HG02763 (cell line): ENCODE measurements at regions not wholly inside any gene's neighbourhood (a gene's known extent, or its start where the extent isn't known, plus 50 kb on each side); places are given as distances from the start of the nearest gene placed in this dataset.

Source experiments
- ATAC-seq: cut with Tn5 transposase; IDR thresholded peaks from one replicate; pipeline ENCODE4 v1.9.1; 2021; ENCODE audit warnings: mild to moderate bottlenecking, moderate library complexity; ENCODE audit not compliant: unreplicated experiment

DNA sequence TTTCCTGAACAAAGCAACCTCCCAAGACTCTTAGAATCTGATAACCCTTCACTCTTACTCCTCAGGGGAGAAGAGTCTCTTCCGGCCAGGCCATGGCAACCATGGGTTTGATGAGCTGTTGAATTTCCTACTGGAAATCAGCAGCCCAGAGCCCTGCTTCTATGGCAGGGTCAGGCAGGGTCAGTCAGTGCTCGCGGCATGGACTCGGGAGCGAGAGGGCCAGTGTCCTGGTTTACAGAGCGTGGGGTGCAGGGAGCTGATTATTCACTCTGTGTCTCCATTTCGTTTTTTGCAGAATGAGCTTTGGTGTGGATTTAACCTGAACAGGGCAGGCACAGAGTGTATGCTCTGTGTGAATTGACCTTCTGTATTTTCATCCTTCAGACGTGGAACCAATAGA is 340.6 kb upstream of the SFSWAP start:
- ATAC-seq, result no peak

DNA sequence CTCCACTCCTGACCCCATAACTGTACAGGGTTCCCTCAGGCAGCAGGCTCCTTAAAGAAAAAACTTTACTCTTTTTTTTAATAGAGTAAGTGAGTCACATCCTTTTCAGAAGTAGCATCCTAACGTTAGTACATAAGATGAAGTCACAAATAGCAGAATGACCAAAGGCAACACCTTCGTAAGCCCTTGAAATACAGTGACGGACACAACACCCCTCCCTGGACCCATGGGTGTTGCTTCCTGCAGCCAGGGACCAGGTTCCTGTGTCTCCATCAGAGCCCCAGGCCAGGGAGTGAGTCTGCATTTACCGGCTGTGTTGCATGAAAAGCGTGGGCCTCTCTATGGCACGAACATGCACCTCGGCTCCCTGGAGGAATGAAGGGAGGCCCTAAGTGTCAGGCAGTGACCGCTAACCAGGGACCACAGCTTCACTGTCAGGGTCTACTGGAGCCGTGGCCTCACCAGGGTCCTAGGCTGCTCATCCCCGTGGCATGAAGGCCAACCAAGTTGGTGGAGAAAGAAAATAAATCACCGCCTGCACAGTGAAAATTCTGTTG is 340.0 kb upstream of the SFSWAP start:
- ATAC-seq, result no peak

DNA sequence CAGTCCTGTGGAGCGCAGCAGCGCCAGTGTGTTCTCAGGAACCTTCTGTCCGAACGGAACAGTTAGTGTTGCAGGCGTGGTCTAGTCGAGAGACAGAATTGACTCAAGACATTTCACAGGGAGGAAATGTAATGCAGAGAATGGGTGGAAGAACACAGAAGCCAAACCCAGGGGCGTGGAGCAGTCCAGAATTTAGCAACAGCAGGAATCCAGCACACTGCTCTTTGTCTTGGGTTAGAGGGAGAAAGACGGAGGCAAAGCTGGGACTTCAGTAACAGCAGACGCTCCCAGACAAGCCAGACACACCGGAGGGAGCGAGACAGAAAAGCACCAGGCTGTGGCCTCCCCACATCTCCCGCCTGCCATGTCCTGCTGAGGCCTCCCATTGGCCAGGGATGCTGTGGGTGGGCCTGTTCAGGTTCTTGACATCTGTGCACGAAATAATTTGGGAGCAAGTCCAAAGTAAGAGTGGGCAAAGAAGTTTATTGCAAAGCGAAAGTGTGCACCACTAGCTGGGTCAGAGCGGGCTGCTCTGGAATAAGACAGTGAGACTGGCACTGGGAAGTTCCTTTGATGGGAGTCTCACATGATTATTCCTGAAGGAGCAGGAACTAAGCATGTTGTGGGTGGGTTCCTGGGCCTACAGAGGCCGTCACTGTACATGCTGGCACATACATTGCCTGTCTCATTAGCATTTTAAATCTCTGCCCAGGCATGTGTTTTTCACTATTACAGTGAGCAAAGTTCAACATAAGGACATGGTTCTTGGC is 339.3 kb upstream of the SFSWAP start:
- ATAC-seq, result no peak

DNA sequence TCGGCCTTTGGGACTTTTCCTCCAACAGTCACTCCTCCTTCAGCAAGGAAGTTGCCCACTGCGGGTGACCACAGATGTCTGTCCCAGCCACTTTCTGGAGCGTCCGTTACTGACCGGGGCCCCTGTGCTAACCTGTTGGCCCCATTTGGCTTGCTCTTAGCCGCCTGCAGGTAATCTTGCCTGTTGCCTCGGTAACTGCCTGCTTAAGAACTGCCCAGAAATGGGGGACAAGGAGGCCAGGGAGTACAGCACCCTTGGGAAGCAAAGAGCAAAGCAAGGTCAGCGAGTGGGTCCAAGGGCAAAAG is 338.8 kb upstream of the SFSWAP start:
- ATAC-seq, result no peak

DNA sequence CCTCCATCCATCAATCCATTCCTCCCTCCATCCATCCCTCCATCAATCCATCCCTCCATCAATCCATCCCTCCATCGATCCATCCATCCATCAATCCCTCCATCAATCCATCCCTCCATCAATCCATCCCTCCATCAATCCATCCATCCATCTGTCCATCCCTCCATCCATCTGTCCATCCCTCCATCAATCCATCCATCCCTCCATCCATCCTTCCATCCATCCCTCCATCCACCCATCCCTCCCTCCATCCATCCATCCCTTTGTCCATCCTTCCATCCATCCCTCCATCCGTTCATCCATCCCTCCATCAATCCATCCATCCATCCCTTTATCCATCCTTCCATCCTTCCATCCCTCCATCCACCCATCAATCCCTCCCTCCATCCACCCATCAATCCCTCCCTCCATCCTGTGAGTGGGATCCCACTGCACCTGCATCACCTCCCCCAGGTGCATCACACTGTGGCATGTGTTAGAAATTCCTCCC is 338.1 kb upstream of the SFSWAP start:
- ATAC-seq, result no peak

DNA sequence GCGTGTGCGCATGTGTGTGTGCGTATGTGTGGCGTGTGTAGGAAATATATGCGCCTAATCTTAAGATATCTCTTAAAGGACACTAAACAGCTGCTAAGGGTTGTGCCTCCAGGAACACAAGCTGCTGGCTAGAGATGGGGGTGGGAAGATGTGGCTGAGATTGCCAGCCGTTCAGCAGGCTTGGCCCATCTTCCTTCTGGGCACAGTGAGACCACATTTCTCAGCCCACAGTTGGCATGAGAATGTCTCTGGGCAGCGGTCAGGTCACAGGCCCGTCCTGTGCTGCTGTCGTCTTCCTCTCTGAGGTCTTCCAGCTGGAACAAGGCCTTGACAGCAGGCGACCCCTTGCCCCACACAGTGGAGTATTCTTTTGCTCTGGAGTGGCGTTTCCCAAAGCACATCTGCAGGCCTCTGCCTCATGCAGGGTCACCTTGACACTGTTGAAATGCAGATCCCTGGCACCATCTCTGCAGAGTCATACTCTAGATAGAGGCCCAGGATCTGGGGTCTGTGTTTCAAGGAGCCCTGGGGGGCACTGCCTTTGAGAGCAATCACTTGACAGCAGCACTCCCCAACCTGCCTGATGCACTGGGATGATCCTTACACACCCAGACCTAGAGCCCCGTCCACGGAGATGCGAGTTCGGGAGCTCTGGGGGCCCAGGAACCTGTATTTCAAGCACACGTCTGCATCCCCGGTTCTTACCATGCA is 335.5 kb upstream of the SFSWAP start:
- no peak for ATAC-seq

DNA sequence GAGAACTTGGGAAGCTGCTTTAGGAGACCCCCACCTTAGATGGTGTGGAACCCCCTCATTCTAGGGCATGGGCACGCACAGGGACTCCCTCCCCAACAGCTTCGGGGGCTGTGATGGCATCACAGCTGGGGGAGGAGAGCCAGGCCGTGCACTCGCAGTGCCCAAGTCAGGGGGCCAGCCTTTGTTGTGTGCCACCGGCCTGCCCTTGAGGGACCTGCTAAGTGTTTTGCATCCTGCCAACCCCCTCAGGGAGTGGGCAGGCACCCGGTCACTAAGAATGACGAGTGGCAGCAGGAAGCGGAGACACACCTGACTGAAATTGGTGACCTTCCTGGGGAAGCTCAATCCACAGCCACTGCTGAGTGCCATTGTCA is 334.9 kb upstream of the SFSWAP start:
- no peak for ATAC-seq

DNA sequence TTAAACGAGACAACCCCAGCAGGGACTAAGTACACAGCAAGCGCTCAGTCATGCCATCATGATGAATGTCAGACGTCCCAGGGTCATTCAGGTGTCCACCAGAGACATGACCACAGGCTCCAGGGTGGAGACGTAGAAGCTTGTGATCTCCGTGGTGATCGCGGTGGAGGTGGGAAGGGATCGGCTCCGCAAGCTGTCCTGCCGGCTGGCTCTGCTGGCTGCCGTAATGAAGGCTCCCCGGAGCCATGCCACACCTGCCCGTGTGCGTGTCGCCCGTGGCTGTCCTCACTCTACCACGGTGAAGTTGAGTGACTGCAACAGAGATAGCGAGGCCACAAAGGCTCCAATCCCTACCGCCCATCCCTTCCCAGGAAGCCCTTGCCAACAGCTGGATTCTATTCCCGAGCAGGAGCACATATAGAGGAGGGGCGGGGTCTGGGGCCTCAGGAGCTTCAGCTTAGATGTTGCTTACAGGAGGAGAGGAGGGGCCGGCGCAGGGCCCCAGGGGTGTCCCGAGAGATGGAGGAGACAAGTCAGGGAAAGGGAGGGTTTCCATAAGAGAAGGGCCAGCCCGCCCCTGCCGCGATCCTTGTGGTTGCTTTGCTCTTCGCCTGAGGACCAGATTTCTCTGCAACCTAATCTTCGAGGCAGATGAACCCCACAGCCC is 332.6 kb upstream of the SFSWAP start:
- no peak for ATAC-seq

DNA sequence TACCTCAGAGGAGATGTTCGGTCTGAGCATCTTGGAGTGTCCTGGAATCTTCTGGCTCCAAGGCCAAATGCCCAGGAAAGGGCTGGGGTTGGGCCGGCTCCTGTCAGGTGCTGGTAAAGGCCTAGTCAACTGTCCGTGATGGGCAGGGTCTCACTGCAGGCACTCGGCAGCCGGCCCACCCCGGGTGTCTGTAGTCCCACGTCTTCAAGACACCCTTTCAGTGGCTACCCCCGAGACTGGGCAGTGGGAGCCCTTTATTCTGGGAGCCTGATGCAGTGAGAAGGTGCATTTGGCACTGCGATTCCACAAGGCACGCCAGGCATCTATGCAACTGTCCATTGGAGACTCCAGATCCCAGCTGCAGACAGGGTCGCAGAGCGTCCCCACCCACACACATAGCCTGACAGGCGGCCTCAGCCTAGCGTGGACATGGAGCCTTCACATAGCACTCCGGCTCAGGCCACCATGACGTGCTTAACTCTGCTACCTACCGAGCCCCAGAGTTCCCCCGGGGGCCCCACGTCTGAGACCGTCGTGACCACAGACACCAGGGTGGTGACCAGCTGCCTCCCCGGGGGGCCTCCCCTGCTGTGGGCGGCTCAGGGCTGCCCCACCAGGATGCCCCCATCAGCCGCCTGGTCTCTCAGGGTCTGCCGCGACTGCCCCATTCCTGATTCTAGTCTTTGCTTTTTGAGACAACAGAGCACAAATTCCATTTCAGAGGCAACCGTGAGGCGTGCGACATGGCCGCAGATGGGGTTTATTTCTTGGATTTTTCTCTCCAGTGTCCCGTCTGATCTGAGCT is 331.8 kb upstream of the SFSWAP start:
- no peak for ATAC-seq

DNA sequence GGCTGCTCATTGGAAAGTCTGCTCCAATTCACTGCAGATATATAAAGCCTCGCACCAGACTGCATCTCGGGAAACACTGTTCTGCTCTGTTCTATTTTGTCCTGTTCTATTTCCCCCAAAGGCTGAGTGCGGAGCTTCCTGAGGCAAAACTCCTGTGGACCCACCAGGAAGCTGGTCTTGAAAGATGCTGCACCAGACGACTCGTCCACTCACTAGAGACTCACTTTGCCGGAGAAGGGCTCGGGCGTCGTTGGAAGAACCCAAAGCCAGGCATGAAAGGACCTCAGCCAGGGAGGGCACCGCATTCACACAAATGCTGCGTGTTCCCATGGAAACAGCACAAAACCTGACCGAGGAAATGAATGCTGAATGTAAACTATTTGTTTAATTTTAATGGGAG is 331.2 kb upstream of the SFSWAP start:
- ATAC-seq, result no peak

DNA sequence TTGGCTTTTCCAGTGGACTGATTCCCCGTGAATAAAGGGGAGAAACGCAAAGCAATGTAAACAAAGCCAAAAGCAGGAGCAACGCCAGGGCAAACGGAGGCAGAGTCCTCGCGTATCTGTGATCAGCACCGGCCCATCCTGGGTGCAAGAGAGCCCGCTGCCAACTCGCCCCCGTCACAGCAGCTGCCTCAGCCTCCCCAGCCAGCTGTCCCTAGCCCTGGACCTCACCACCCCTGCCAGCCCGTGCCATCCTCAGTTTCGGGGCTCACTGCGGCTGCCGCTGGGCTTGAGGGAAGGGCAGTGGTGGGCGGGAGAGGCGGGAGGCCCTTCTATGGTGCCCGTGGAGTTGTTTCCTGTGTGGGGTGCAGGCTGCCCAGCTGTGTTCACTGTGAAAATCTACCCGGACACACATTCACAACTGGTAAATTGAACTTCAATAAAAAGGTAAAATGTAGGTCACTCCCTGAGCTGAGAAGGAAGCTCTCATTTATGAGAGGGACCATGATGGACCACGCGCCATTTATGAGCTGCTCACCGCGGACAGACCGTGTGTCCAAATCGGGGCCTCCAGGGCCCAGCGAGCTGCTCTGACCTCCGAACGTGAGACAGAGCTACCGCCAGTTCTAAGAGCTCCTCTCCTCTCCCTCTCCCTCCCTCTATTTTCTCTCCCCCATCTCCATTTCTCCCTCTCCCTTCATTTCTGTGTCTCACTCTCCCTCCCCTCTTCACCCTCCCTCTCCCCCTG is 330.5 kb upstream of the SFSWAP start:
- ATAC-seq, result no peak

DNA sequence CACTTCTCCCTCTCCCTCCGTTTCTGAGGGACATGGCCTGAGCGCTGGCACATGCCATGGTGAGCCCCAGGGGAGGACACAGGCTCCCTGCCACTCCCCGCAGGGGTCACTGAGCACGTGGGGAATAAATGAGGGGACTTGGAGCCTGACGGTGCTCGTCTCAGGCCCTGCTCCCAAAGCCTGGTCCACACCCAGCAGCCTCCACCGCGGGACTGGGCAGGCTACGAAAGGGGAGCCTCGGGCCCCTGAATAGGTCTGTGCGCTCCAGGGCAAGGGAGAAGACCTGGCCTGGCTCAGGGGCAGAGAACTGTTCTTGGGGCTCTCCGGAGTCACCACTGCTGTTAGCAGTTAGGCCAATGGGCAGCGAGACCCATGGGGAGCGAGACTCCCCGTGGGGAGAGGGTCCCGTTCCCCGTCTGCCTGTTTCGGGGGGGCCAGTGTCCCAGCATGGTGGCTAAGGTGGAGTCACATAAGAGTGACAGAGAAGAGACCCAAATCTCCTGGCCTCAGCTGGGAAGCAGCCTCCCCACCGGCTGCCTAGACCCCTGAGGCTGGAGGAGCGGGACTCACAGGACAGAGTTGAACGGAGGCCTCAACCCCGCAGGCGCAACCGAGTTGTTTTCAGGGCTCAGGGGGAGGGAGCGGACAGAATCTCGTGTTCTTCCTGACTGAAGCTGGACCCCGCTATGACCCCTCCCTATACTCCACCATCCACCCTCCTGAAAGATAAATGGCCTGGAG is 329.8 kb upstream of the SFSWAP start:
- no peak for ATAC-seq

DNA sequence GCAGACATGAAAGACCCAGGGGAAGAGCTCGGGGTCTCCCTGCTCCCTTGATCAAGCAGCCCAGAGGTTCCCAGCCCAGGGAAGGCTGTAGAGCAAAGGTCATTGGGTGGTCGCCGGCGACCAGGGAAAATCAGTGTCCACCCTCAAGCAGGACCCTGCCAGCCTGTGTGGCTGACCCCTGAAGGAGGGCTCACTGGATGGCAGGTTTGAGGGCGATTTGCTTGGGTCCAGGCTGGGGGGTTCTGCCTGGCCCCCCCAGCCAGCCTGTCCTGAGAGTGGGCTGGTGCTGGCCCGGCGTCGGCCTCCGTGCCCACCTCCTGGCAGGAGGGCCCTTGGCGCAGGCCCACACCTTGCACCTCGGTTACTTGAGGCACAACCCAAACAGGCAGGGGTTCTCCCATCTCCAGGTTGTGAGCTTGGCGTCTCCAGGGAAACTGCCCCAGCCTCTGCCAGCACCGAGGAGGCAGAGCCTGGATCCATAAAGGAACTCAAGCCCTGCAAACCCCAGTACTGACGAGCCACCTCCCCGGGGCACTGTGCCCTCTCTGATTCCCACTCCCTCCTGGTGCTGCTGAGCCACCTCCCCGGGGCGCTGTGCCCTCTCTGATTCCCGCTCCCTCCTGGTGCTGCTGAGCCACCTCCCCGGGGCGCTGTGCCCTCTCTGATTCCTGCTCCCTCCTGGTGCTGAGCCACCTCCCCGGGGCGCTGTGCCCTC is 329.0 kb upstream of the SFSWAP start:
- ATAC-seq, result no peak

DNA sequence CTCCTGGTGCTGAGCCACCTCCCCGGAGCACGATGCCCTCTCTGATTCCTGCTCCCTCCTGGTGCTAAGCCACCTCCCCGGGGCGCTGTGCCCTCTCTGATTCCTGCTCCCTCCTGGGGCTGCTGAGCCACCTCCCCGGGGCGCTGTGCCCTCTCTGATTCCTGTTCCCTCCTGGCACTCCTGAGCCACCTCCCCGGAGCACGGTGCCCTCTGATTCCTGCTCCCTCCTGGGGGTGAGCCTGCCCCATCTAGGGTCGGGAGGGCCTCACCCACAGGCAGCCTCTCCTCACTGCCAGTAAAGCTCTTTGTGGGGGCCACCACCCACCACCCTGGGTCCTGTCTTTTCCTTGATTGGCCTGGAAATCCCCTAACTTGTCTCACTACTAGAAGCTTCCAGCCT is 327.6 kb upstream of the SFSWAP start:
- ATAC-seq, result no peak

DNA sequence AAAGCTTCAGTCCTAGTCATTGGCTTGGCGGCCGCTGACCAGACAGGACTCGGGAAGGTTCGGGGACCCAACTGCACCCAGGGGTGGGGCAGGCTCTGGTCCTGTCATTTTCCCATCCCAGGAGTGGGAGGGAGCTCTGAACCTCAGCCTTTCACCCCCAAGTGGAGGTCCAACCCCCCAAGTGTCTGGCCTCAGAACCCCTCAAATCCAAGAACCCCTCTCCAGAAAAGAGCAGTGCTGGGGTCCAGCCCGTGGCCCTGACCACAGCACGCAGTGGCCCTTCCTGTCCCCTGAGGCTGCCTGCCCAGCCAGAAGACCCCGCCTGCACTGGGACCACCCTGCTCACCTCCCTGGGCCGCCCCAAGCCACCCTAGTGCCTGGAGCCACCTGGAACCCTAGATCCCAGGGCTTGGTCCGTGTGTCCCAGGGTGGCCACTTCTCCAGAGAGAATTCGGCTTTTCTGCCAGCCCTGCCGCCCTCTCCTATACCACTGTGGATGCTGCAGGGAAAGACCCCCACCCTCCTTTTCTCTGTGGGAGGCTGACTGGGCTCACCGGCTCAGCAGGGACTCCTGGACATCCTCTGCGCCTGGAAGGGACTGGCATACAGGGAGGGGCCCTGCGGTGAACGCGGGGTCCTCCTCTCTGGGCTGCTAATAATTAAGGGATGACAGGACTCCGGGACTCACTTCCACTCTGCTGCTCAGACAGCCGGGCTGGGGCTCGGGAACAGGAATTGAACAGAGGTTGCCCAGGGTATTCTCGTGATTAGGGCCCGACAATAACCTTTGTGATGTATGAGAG is 326.9 kb upstream of the SFSWAP start:
- ATAC-seq, result no peak

DNA sequence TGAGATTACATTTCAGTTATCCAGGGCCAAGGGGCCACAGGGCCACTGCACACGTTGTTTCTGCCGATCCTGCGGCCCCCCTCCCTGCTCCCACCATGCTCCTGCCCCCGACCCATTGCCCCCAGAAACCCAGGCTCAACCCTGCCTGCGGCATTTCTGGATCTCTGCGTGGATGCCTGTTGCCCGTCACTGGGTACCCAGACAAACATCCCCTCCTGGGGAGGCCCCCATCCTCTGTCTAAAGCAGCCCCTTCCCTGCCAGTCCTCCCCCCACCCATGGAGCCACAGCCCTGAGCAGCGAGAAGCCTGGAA is 326.4 kb upstream of the SFSWAP start:
- ATAC-seq, result no peak

DNA sequence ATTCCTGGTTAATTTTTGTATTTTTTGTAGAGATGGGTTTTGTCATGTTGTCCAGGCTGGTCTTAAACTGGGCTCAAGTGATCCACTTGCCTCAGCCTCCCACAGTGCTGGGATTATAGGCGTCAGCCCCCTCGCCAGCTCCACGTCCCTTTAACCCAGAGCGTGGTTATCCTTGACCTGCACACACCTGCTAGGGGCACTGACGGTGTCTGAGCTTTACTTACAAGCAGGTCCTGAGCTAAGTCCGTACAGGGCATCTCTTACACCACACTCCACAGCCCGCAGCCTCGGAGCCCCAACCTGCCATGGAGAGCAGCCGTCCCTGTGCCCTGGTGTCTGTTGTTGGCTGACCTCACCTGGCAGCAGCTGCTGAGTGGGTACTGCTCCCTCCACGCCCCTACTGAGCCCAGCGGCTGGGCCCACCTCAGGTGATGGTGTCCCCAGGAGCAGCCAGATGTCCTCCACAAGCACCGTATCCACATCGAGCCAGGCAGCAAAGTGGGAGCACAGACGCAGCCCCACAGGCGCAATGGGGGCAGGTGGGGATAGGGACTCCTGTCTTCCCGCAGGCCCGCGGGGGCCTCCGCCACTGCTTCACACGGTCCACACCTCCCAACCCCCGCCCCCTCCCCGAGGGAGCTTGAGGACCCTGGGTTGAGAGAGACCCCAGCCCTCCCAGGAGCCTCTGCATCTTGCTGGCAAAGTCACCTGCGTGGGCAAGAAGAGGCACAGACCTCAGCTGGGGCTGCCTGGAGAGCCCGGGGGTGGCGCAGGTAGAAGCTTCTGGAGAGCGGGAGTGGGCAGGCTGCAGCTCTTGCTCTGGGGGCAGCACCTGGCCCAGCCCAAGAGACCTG is 325.4 kb upstream of the SFSWAP start:
- no peak for ATAC-seq

DNA sequence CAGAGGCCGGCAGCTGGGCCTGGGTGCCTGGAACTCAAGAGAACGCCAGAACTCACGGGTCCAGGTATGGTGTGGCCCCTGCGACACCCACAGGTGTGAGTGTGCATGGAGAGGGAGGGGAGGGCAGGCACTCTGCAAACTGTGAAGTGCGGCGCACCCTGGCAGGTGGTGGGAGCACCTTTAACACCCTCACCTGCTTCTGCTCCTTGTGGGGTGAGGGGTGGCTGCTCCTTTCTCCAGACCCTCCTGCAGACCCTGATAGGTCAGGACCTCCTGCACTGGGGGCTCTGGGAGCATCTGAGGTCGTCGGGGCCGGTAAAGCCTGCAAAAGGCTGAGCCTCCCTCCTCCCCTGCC is 324.7 kb upstream of the SFSWAP start:
- no peak for ATAC-seq
